Lung microvascular endothelial cell (primary cell): ENCODE measurements at regions not wholly inside any gene's neighbourhood (a gene's known extent, or its start where the extent isn't known, plus 50 kb on each side); places are given as distances from the start of the nearest gene placed in this dataset.
"Not testable (repeated sequence)": the region's sequence is repeated elsewhere in the genome, so short reads cannot be mapped to it uniquely, and the experiment has no call there.

ENCODE experiments used
- DNase-seq, 2 donors: peaks; one replicate each; pipeline versions ENCODE4 v3.0.0 to v3.0.0-alpha.2; 2010; ENCODE audit warnings: low read depth in 2 of 2

DNA sequence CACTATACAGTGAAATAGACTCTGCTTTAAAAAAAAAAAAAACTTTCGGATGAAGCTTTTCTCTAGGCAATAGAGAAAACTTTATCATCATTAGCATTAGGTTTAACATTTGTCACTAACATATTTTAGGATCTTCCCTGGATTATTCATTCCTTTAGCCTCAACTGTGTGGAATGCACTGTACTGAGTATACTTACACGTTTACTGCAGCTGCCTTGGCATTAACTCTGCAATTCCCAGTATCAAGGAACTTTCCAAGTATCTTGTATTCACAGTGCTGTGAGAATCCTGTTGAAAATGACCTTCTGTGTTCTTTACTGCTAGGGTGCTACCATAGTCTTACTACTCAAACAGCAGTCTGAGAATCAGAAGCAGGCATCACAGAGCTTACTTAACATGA lies 328.2 kb upstream of the COL3A1 start:
- no peak for DNase-seq

DNA sequence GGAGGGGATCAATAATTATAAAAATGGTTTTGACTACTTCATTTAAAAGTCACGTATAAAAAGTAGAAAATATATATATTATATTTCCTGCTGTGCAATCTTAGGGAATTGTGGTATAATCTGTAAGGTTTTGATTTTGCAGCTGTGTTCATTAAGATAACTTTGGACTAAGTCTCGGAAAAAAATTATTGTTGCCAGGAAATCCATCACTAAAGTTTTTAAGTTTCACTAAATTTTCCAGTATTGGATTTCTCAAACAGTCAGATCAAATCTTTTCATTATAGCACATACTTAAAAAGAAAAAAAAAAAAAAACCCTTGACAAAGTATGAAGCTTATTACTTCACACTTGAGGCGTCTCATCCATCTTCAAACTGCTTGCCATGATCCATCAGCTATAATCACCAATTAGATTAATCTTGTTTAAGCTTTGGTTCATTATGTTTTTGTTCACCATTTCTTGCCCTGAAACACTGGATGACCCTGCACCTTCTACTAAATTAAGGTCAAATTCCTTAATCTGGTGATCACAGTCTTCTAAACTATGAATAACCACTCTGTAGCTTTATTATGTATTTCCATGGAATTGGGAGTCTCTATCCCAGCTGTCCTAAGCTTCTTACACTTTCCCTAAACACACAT lies 326.6 kb upstream of the COL3A1 start:
- no peak for DNase-seq

DNA sequence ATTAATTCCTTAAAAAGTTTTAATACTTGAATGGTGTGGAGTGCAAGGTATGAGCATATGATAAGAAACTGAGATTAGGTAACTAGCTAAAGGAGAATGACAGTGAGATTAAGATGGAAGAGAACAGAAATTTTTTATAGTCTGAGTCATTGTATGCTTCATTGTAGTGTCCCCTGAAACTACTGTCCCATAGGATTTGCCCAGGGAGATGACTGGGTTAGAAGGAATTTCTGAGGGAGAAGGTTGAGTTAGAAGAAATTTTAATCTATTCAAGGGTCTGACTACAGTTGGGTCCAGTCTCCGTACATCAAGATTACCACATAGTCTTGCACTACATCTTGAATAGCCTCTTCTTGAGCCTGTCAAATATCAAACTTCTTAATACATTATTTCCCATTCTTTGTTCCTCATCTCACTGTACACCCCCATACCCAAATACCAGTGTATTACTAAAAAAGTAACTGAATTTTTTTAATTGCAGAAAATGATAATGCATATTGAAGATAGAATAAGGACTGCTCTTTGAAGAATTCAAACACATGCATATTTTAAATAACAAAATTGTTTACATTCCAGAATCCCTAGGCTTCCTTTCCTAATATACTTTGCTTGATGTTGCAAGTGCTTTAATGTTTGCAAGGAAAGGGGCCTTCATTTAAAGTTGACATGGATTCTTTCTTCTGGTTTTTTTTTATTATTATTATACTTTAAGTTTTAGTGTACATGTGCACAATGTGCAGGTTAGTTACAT lies 314.3 kb upstream of the COL3A1 start:
- DNase-seq: no peak

DNA sequence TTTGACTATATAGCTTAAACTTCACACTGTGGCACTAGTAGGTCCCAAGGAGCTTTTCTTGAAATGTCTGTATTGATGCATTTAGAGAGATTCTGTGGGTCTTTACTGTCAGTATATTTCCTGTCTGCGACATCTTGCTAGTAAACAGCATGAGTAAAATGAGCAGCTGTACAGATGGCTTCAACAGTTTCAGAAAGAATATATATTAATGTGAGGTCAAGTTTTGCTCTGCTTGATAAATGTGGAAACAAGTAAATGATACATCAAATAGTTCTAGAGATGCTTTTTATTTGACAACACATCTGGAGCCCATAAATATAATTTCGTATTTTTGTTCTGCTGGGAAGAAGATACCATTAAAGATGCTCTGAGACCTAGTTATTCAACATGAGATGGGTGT lies 310.9 kb upstream of the COL3A1 start:
- DNase-seq: no peak

- no peak for DNase-seq
Observed at GRCh38 chr2:188664416-188664815, 309.8 kb upstream of the COL3A1 start.

- no peak for DNase-seq
Observed at GRCh38 chr2:188664951-188665595, 309.1 kb upstream of the COL3A1 start.

- DNase-seq: no peak
Observed at GRCh38 chr2:188665727-188666304, 308.4 kb upstream of the COL3A1 start.

DNA sequence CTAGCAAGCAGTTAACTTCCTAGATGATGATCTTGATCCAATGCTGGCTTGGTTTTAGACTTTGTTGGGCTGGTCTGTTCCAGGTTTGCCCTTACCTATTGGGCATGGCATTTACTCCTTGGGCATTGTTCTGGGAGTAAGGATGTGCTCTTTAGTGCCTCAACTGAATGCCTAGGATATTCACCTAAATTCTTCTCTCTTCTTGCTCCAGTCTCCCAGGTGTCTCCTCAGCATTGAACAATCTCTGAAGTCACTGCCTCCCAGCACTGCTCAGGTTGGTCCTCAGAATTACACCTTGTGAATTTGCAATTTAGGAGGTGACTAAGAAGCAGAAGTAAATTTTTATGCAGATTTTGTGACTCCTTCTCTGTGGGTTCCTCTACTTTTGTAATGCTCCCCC lies 307.7 kb upstream of the COL3A1 start:
- no peak for DNase-seq

GRCh38 chr2:188668017-188668680 lies 306.0 kb upstream of the COL3A1 start:
- DNase-seq: no peak

- no peak for DNase-seq
Observed at GRCh38 chr2:188675391-188676009, 298.7 kb upstream of the COL3A1 start.

GRCh38 chr2:188676010-188676400 lies 298.2 kb upstream of the COL3A1 start:
- no peak for DNase-seq

DNA sequence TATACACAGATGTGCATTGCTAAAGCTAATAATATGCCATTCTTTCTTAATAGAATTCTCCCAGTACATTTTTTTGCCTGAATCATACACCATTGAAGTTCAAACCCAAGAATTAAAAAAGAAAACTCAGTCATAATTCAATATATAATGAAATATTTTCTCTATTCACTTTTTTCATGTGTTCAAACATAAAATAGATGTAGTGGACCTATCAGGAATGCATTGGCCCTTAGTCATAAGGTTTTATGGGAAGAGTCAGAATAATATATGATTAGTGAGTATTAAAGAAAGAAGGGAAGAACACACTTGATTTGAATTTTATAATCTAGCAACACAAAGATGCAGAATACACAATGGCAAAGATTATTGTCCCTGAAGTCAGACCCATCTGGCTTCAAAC lies 297.0 kb upstream of the COL3A1 start:
- DNase-seq: no peak

GRCh38 chr2:188678882-188679281 lies 295.3 kb upstream of the COL3A1 start:
- no peak for DNase-seq

- no peak for DNase-seq
Observed at GRCh38 chr2:188682838-188683237, 291.3 kb upstream of the COL3A1 start.

GRCh38 chr2:188684795-188685194 lies 289.4 kb upstream of the COL3A1 start:
- DNase-seq: no peak

GRCh38 chr2:188693111-188693510 lies 281.1 kb upstream of the COL3A1 start:
- DNase-seq: no peak

- DNase-seq: no peak
Observed at GRCh38 chr2:188693771-188694170, 280.4 kb upstream of the COL3A1 start.

DNA sequence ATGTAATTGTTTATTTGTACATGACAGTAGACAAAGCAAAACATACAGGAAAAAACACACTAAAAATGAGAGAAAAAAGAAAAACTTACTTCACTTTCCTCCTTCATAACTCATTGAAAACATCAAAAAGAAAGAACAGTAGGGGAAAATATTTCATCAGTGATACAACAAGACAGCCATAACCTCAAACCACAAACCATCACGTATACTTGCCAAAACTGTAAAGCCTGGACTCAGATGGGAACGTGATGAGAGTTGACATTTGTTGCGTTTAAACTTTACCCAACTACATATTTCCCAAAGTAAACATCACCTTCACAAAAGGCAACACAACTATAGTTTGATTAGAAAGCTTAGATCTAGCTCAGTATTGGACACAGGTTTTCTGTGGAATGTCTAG lies 278.2 kb upstream of the COL3A1 start:
- no peak for DNase-seq

DNA sequence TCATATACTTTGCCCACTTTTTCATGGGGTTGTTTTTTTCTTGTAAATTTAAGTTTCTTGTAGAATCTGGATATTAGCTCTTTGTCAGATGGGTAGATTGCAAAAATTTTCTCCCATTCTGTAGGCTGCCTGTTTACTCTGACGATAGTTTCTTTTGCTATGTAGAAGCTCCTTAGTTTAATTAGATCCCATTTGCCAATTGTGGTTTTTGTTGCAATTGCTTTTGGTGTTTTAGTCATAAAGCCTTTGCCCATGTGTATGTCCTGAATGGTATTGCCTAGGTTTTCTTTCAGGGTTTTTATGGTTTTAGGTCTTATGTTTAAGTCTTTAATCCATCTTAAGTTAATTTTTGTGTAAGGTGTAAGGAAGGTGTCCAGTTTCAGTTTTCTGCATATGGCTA lies 276.0 kb upstream of the COL3A1 start:
- not testable (repeated sequence) for DNase-seq

GRCh38 chr2:188701836-188702235 lies 272.3 kb upstream of the COL3A1 start:
- DNase-seq: peak in 1 of 2 donors; percentile 15

DNA sequence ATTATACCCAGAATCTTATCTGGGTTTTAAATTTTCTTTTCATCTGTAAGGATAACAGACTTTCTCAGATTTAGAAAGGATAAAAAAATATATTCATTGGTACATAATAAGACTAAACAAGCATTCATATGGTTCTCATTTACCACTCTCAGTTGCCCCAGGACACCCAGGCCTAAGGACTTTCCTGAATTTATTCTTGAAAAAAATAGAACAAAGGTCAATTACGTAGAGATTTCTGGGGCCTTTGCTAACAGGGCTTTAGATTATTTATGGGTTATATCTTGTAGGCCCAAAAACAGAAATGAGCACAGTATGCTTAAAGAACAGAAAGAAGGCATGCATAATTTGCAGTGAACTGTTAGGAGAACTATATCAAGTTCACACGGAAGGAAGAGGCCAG lies 269.0 kb upstream of the COL3A1 start:
- no peak for DNase-seq

- DNase-seq: no peak
Observed at GRCh38 chr2:188713961-188714360, 260.2 kb upstream of the COL3A1 start.
